BJ (cell line): ENCODE measurements at regions not wholly inside any gene's neighbourhood (a gene's known extent, or its start where the extent isn't known, plus 50 kb on each side); places are given as distances from the start of the nearest gene placed in this dataset.
"Not testable (repeated sequence)": the region's sequence is repeated elsewhere in the genome, so short reads cannot be mapped to it uniquely, and the experiment has no call there.

Source experiments
- CTCF ChIA-PET: fragments of 350-600 bp; formaldehyde crosslinking; extraction: SDS; loops from one replicate; lab custom pipeline; 2021; ENCODE audit warnings: antibody characterized with exemption, inconsistent platforms; lab: Yijun Ruan, JAX
- POLR2A ChIA-PET: fragments of 300-600 bp; sonication (Branson Sonifier 250); formaldehyde crosslinking; extraction: SDS; loops from one replicate; lab custom pipeline; 2021; ENCODE audit warnings: antibody characterized with exemption; lab: Charles Lee
- DNase-seq: peaks from one replicate; pipeline ENCODE4 v3.0.0-alpha.2; 2011; ENCODE audit warnings: low read depth
- H3K27me3 ChIP-seq: 2 replicates; pipeline ENCODE4 v1.6.0; 2011; ENCODE audit warnings: low read length; ENCODE audit not compliant: control insufficient read depth, insufficient read depth
- H3K36me3 ChIP-seq: 2 replicates; pipeline ENCODE4 v1.5.1; 2011; ENCODE audit warnings: low read length; ENCODE audit not compliant: control insufficient read depth, insufficient read depth
- H3K4me3 ChIP-seq: 2 replicates; pipeline ENCODE4 v1.5.1; 2011; ENCODE audit warnings: low read depth, mild to moderate bottlenecking, control low read depth, low read length
- TF ChIP-seq, protein P1 (sequence below): IDR thresholded peaks from 2 replicates; pipeline ENCODE4 v1.5.1; 2011; ENCODE audit warnings: low read depth, mild to moderate bottlenecking, control low read depth, inconsistent platforms, low read length, moderate library complexity; ENCODE audit not compliant: insufficient read depth

DNA sequence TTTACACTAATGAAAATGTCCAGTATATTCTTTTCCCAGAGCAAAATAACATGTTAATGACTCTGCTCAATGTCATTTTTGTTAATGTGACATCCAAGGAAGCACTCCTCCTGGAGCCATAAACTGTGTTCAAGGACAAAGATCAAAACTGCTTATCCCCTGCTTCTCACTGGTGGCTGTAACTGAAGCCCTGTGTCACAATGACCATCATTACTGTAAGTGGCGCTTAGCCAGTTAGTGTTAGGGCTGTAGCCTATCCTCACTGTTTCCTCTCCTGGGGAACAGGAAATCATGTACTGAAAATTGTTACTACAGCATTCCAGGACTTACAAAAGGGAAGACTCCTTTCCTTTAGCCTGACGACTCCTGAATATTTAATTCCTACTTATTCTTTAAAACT is 71.7 kb upstream of the COX7C start:
- no peaks in the 10 kb centered on the region for H3K27me3 ChIP-seq
- DNase-seq, result no peak
- H3K4me3 ChIP-seq, result no peak overlapping the region
- TF ChIP-seq, protein P1, sequence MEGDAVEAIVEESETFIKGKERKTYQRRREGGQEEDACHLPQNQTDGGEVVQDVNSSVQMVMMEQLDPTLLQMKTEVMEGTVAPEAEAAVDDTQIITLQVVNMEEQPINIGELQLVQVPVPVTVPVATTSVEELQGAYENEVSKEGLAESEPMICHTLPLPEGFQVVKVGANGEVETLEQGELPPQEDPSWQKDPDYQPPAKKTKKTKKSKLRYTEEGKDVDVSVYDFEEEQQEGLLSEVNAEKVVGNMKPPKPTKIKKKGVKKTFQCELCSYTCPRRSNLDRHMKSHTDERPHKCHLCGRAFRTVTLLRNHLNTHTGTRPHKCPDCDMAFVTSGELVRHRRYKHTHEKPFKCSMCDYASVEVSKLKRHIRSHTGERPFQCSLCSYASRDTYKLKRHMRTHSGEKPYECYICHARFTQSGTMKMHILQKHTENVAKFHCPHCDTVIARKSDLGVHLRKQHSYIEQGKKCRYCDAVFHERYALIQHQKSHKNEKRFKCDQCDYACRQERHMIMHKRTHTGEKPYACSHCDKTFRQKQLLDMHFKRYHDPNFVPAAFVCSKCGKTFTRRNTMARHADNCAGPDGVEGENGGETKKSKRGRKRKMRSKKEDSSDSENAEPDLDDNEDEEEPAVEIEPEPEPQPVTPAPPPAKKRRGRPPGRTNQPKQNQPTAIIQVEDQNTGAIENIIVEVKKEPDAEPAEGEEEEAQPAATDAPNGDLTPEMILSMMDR, result no peak
- ChIA-PET POLR2A (no interaction called here), CTCF (interaction anchor here (1.4 kb wide), 1 partner anchor 16 kb away, joined by 4 read pairs; no protein-coding TSS in a partner anchor)
- H3K36me3 ChIP-seq, result no peaks in the 10 kb centered on the region

GRCh38 chr5:86546582-86546981 is 71.2 kb upstream of the COX7C start:
- DNase-seq, result no peak
- TF ChIP-seq, protein P1, result no peak
- Histone ChIP-seq H3K4me3 (no peak overlapping the region), H3K36me3 (no peaks in the 10 kb centered on the region), H3K27me3 (no peaks in the 10 kb centered on the region)
- ChIA-PET POLR2A (no interaction called here), CTCF (interaction anchor here (1.4 kb wide), 1 partner anchor 16 kb away, joined by 4 read pairs; no protein-coding TSS in a partner anchor)

DNA sequence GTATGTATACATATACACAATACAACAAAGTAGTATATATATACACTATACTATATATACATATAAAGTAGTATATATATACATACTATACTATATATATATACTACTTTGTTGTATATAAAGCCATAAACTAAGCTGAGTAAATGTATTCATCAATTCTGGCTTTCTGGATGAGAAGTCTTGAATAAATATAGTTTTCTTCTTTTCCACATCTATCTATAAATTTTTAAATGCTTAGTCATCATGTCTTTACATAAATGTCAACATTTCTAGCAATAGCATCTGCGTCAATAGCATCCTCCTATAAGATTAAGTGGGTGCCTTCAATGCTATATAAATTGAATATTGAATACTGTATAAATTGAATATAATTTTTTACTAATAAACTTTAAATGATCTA is 63.1 kb upstream of the COX7C start:
- TF ChIP-seq, protein P1, result no peak
- CTCF ChIA-PET, result no interaction called here
- Histone ChIP-seq H3K36me3 (no peaks in the 10 kb centered on the region), H3K4me3 (no peak overlapping the region), H3K27me3 (no peaks in the 10 kb centered on the region)
- POLR2A ChIA-PET, result no interaction called here
- no peak for DNase-seq

GRCh38 chr5:86557920-86558319 is 59.8 kb upstream of the COX7C start:
- ChIA-PET POLR2A (no interaction called here), CTCF (no interaction called here)

GRCh38 chr5:86565197-86565789 is 52.4 kb upstream of the COX7C start:
- H3K4me3 ChIP-seq, result no peak overlapping the region
- no peaks in the 10 kb centered on the region for H3K36me3 ChIP-seq
- CTCF ChIA-PET, result no interaction called here
- no peaks in the 10 kb centered on the region for H3K27me3 ChIP-seq
- TF ChIP-seq, protein P1, result no peak
- DNase-seq, result no peak
- POLR2A ChIA-PET, result no interaction called here

More at GRCh38 chr5:86557920-86558319, 59.8 kb upstream of the COX7C start:
- TF ChIP-seq, protein P1, result no peak
- DNase-seq, result no peak
- Histone ChIP-seq H3K27me3 (no peaks in the 10 kb centered on the region), H3K4me3 (no peak overlapping the region), H3K36me3 (no peaks in the 10 kb centered on the region)

GRCh38 chr5:86566030-86566429 is 51.7 kb upstream of the COX7C start:
- POLR2A ChIA-PET, H3K27me3 ChIP-seq, CTCF ChIA-PET, H3K36me3 ChIP-seq, DNase-seq, H3K4me3 ChIP-seq: not testable (repeated sequence)
